PC-9 (cell line): ENCODE measurements at regions not wholly inside any gene's neighbourhood (a gene's known extent, or its start where the extent isn't known, plus 50 kb on each side); places are given as distances from the start of the nearest gene placed in this dataset.

Source experiments
- BruUV-seq: library from RNA; stranded (reverse); fragments of 400-500 nt; replicated peaks from 2 replicates; lab custom pipeline; 2021; lab: Mats Ljungman, UMichigan
- CTCF ChIA-PET: fragments of 300-600 bp; sonication (Branson Sonifier 250); formaldehyde crosslinking; loops from one replicate; lab custom pipeline; 2022; ENCODE audit warnings: antibody characterized with exemption; lab: Charles Lee
- POLR2A ChIA-PET: fragments of 300-600 bp; sonication (Branson Sonifier 250); formaldehyde crosslinking; loops from one replicate; lab custom pipeline; 2022; ENCODE audit warnings: antibody characterized with exemption; ENCODE audit not compliant: unreplicated experiment; lab: Charles Lee
- DNase-seq, 2 experiments: peaks; one replicate each; pipeline versions ENCODE4 v3.0.0 to v3.0.0-alpha.2; 2015 to 2022; ENCODE audit warnings: mixed read lengths in 1 of 2
- H2AFZ ChIP-seq: fragments of 200-600 bp; sonication (generic); 2 replicates; pipeline ENCODE4 v1.8.1; 2017; ENCODE audit warnings: antibody characterized with exemption
- H3F3A ChIP-seq: fragments of 200-600 bp; sonication (generic); 2 replicates; pipeline ENCODE4 v1.8.1; 2017; ENCODE audit warnings: antibody characterized with exemption, mild to moderate bottlenecking, low read depth; ENCODE audit not compliant: insufficient read depth
- H3K27ac ChIP-seq: fragments of 200-600 bp; sonication (generic); 2 replicates; pipeline ENCODE4 v1.6.1; 2016; ENCODE audit warnings: mixed run types
- H3K27me3 ChIP-seq: fragments of 200-600 bp; sonication (generic); 2 replicates; pipeline ENCODE4 v1.6.1; 2016; ENCODE audit warnings: low read depth, mixed run types; ENCODE audit not compliant: insufficient read depth
- H3K36me3 ChIP-seq: fragments of 200-600 bp; sonication (generic); 2 replicates; pipeline ENCODE4 v1.6.1; 2016; ENCODE audit warnings: low read depth, mixed run types
- H3K4me1 ChIP-seq: fragments of 200-600 bp; sonication (generic); replicated peaks from 2 replicates; pipeline ENCODE4 v1.6.1; 2016; ENCODE audit warnings: mixed run types; ENCODE audit not compliant: insufficient read depth
- H3K4me2 ChIP-seq: fragments of 200-600 bp; sonication (generic); 2 replicates; pipeline ENCODE4 v1.6.1; 2017; ENCODE audit warnings: mixed run types
- H3K4me3 ChIP-seq: fragments of 200-600 bp; sonication (generic); 2 replicates; pipeline ENCODE4 v1.6.1; 2016; ENCODE audit warnings: mixed run types
- H3K79me2 ChIP-seq: fragments of 200-600 bp; sonication (generic); 2 replicates; pipeline ENCODE4 v1.6.1; 2017; ENCODE audit warnings: low read depth, mixed run types
- H3K9me2 ChIP-seq: fragments of 200-600 bp; sonication (generic); 2 replicates; pipeline ENCODE4 v1.8.1; 2017; ENCODE audit warnings: mild to moderate bottlenecking; ENCODE audit not compliant: insufficient read depth
- H3K9me3 ChIP-seq: fragments of 200-600 bp; sonication (generic); 2 replicates; pipeline ENCODE4 v1.8.1; 2016; ENCODE audit warnings: low read depth; ENCODE audit not compliant: insufficient read depth
- H4K20me1 ChIP-seq: fragments of 200-600 bp; sonication (generic); 2 replicates; pipeline ENCODE4 v1.8.1; 2017; ENCODE audit not compliant: insufficient read depth
- CTCF ChIP-seq: fragments of 200-600 bp; sonication (generic); conservative IDR thresholded peaks from 2 replicates; pipeline ENCODE4 v1.6.1; 2017; ENCODE audit warnings: mixed run types, antibody characterized with exemption, mild to moderate bottlenecking, moderate library complexity
- EZH2 ChIP-seq: fragments of 200-600 bp; sonication (generic); IDR thresholded peaks from 2 replicates; pipeline ENCODE4 v1.8.0; 2017; ENCODE audit warnings: antibody characterized with exemption, low read depth
- intact Hi-C: fragments of 100-400 bp; cut with micrococcal nuclease; formaldehyde crosslinking; loops from one replicate; pipeline ENCODE4 v1.10.0; 2022; ENCODE audit not compliant: unreplicated experiment

- Histone ChIP-seq H3K9me2 (no peaks in the 10 kb centered on the region), H3K27me3 (no peaks in the 10 kb centered on the region), H3K9me3 (peaks cover 6% of the 10 kb centered on the region; the same call in 1 of the 2 replicates), H3K27ac (no peak overlapping the region), H3F3A (no peaks in the 10 kb centered on the region), H3K4me3 (no peak overlapping the region), H4K20me1 (no peaks in the 10 kb centered on the region), H2AFZ (no peak overlapping the region), H3K79me2 (no peaks in the 10 kb centered on the region), H3K4me1 (0 out of 2 replicates have a peak, but pooled peaks cover under 1% of the 10 kb centered on the region), H3K4me2 (no peak overlapping the region), H3K36me3 (no peaks in the 10 kb centered on the region)
- TF ChIP-seq EZH2 (no peak), CTCF (no peak)
- ChIA-PET CTCF (interaction anchor here (0.6 kb wide), 1 partner anchor 213 kb away, joined by 4 read pairs; no protein-coding TSS in a partner anchor), POLR2A (no interaction called here)
- no TSS peak for BruUV-seq
- DNase-seq = no peak
- intact Hi-C loops = no loop called here
Observed at GRCh38 chrX:9171841-9172463, 138.0 kb upstream of the FAM9B start.

- TF ChIP-seq CTCF = no peak
- no peak for TF ChIP-seq EZH2
- Histone ChIP-seq H3F3A (no peaks in the 10 kb centered on the region), H3K4me1 (no peaks in the 10 kb centered on the region), H4K20me1 (no peaks in the 10 kb centered on the region), H3K9me2 (no peaks in the 10 kb centered on the region), H2AFZ (no peak overlapping the region), H3K27ac (no peak overlapping the region), H3K4me3 (no peak overlapping the region), H3K79me2 (no peaks in the 10 kb centered on the region), H3K9me3 (peaks cover 3% of the 10 kb centered on the region), H3K4me2 (no peak overlapping the region), H3K36me3 (no peaks in the 10 kb centered on the region), H3K27me3 (no peaks in the 10 kb centered on the region)
- BruUV-seq = no TSS peak
- no peak for DNase-seq
- CTCF ChIA-PET = no interaction called here
- intact Hi-C loops = no loop called here
- POLR2A ChIA-PET = no interaction called here
Observed at GRCh38 chrX:9172464-9172850, 138.5 kb upstream of the FAM9B start.

GRCh38 chrX:9180623-9181022 is 146.7 kb upstream of the FAM9B start:
- ChIA-PET POLR2A (no interaction called here), CTCF (no interaction called here)
- intact Hi-C loops = no loop called here
- BruUV-seq = no TSS peak
- H3K4me3 ChIP-seq = no peak overlapping the region
- H3K27me3 ChIP-seq = no peaks in the 10 kb centered on the region
- H4K20me1 ChIP-seq = no peaks in the 10 kb centered on the region
- no peaks in the 10 kb centered on the region for H3K79me2 ChIP-seq
- H3F3A ChIP-seq = no peaks in the 10 kb centered on the region
- H3K27ac ChIP-seq = no peak overlapping the region
- H3K9me2 ChIP-seq = no peaks in the 10 kb centered on the region
- H3K4me1 ChIP-seq = no peaks in the 10 kb centered on the region
- no peaks in the 10 kb centered on the region for H3K36me3 ChIP-seq
- no peak overlapping the region for H2AFZ ChIP-seq
- TF ChIP-seq EZH2 = no peak
- no peak for TF ChIP-seq CTCF
- no peak for DNase-seq
- no peaks in the 10 kb centered on the region; the same call in 1 of the 2 replicates for H3K9me3 ChIP-seq
- no peak overlapping the region for H3K4me2 ChIP-seq
